Endothelial cell (in vitro differentiated cells): ENCODE measurements at regions not wholly inside any gene's neighbourhood (a gene's known extent, or its start where the extent isn't known, plus 50 kb on each side); places are given as distances from the start of the nearest gene placed in this dataset.
"Not testable (repeated sequence)": the region's sequence is repeated elsewhere in the genome, so short reads cannot be mapped to it uniquely, and the experiment has no call there.

Source experiments
- DNase-seq: peaks from one replicate; pipeline ENCODE4 v3.0.0; 2021; ENCODE audit warnings: low spot score
- H3K27ac Mint-ChIP-seq: one replicate; pipeline ENCODE4 v1.8.0; 2021; ENCODE audit warnings: mixed read lengths, inconsistent platforms; ENCODE audit not compliant: unreplicated experiment
- H3K27me3 Mint-ChIP-seq: one replicate; pipeline ENCODE4 v1.8.0; 2021; ENCODE audit warnings: mild to moderate bottlenecking, moderate library complexity, mixed read lengths, inconsistent platforms; ENCODE audit not compliant: unreplicated experiment
- H3K36me3 Mint-ChIP-seq: one replicate; pipeline ENCODE4 v1.8.0; 2021; ENCODE audit warnings: mild to moderate bottlenecking, low read depth, mixed read lengths, inconsistent platforms; ENCODE audit not compliant: unreplicated experiment
- H3K4me1 Mint-ChIP-seq: one replicate; pipeline ENCODE4 v1.8.0; 2021; ENCODE audit warnings: mild to moderate bottlenecking, mixed read lengths, inconsistent platforms; ENCODE audit not compliant: unreplicated experiment
- H3K4me3 Mint-ChIP-seq: one replicate; pipeline ENCODE4 v1.8.0; 2021; ENCODE audit warnings: mild to moderate bottlenecking, mixed read lengths, inconsistent platforms; ENCODE audit not compliant: unreplicated experiment
- H3K9me3 Mint-ChIP-seq: one replicate; pipeline ENCODE4 v1.8.0; 2021; ENCODE audit warnings: mixed read lengths, inconsistent platforms; ENCODE audit not compliant: unreplicated experiment
- TF ChIP-seq, protein P1 (sequence below): fragments of 200-600 bp; sonication (generic); IDR thresholded peaks from one replicate; pipeline ENCODE4 v1.5.0; 2021; ENCODE audit warnings: antibody characterized with exemption; ENCODE audit not compliant: unreplicated experiment

DNA sequence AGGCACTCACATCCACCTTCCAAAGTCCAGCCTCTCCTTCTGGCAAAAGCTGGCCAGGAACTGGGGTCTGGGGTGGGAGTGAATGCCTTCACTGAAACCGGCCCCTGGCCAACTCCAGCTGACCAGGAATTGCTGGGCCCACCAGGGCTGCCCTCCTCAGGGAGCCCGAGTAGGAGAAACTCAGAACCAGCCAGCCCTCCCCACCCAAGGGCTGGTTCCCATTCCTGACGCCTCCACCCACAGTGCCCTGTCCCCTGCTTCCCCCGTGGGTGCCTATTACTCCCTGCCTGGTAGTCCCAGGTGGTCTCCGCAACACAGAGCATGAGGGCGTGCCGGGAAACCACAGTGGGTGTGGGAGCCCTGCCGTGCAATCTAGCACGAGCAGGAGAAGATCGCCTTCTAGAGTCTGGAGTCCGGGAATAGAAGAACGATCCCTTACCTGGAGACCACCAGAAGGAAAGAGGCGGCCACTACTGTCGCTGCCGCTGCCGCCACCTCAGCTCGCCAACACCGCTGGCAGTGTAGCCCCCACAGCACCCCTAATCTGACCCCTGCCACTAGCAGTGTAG, 178.8 kb downstream of the POTEB3 start:
- peaks cover 58% of the 10 kb centered on the region for H3K9me3 Mint-ChIP-seq
- TF ChIP-seq, protein P1, sequence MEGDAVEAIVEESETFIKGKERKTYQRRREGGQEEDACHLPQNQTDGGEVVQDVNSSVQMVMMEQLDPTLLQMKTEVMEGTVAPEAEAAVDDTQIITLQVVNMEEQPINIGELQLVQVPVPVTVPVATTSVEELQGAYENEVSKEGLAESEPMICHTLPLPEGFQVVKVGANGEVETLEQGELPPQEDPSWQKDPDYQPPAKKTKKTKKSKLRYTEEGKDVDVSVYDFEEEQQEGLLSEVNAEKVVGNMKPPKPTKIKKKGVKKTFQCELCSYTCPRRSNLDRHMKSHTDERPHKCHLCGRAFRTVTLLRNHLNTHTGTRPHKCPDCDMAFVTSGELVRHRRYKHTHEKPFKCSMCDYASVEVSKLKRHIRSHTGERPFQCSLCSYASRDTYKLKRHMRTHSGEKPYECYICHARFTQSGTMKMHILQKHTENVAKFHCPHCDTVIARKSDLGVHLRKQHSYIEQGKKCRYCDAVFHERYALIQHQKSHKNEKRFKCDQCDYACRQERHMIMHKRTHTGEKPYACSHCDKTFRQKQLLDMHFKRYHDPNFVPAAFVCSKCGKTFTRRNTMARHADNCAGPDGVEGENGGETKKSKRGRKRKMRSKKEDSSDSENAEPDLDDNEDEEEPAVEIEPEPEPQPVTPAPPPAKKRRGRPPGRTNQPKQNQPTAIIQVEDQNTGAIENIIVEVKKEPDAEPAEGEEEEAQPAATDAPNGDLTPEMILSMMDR, result no peak
- H3K4me1 Mint-ChIP-seq, result no peaks in the 10 kb centered on the region
- no peak overlapping the region for H3K27ac Mint-ChIP-seq
- peaks cover 20% of the 10 kb centered on the region for H3K27me3 Mint-ChIP-seq
- no peak for DNase-seq
- H3K4me3 Mint-ChIP-seq, result peak overlapping the region; percentile 35
- peaks cover 28% of the 10 kb centered on the region for H3K36me3 Mint-ChIP-seq

DNA sequence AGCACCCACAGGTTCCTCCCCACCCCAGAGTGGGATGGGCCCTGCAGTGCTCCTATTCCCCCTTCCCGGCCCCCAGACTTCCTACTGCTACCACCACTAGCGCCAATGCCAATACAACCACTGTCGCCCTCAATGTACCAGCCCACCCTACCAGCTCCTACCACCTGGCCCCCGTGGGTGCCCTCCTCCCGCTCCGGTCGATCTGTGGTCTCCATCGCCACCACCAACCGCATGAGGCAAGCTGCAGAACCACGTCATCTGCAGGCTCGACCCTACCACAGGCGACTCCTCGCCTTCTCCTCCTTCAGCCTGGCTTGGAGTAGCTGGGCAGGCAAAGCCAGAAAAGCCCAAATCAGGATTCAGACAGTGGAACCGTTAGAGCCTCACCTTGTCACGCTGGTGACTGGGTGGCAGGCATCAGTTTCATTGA, 179.3 kb downstream of the POTEB3 start:
- peak overlapping the region; percentile 35 for H3K4me3 Mint-ChIP-seq
- no peak for DNase-seq
- H3K4me1 Mint-ChIP-seq, result no peaks in the 10 kb centered on the region
- TF ChIP-seq, protein P1, result no peak
- peaks cover 57% of the 10 kb centered on the region for H3K9me3 Mint-ChIP-seq
- no peak overlapping the region for H3K27ac Mint-ChIP-seq
- H3K27me3 Mint-ChIP-seq, result peaks cover 20% of the 10 kb centered on the region
- peaks cover 28% of the 10 kb centered on the region for H3K36me3 Mint-ChIP-seq

DNA sequence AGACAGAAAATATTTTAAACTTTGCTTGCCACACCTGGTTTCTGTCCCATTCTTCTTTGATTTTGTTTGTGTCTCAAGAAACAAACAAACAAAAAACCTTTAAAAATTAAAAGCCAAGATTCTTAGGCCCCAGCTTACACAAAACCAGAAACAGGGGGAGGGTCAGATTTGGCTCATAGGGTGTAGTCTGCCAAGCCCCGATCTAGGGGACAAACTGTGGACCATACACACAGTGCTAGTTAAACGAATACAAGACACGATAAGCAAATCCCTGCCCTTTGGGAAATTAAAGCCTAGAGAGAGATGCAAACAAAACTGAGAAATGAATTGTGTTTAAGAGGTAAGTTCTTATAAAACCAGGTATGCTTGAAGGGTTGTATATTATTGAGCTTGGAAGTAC, 181.7 kb downstream of the POTEB3 start:
- DNase-seq, H3K27ac Mint-ChIP-seq, H3K4me3 Mint-ChIP-seq, H3K4me1 Mint-ChIP-seq: not testable (repeated sequence)
- Mint-ChIP-seq H3K27me3 (peaks cover 20% of the 10 kb centered on the region), H3K9me3 (peaks cover 47% of the 10 kb centered on the region), H3K36me3 (peaks cover 28% of the 10 kb centered on the region)

DNA sequence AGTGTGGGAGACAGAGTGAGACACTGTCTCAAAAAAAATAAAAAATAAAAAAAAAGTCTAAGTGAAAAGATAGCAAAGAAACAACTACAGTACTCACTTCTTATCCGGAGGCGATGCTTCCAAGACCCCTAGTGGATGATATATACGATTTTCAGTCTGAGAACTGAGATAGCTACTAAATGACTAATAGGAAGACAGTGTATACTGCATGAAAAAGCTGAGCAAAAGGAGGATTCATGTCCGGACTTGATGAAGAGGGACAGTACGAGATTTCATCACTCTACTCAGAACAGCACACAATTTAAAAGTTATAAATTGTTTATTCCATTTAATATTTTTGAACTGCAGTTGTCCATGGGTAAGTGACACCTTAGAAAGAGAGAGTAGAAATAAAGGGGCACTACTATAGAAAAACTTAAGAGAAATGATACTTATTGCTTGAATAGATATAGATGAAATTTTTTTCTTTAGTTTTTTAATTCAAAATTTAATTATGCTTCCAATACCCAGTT, 190.7 kb downstream of the POTEB3 start:
- H3K27me3 Mint-ChIP-seq, DNase-seq, H3K36me3 Mint-ChIP-seq, H3K9me3 Mint-ChIP-seq, H3K4me1 Mint-ChIP-seq, H3K4me3 Mint-ChIP-seq, H3K27ac Mint-ChIP-seq: not testable (repeated sequence)
